ENCODE measurements at regions not wholly inside any gene's neighbourhood (a gene's known extent, or its start where the extent isn't known, plus 50 kb on each side); places are given as distances from the start of the nearest gene placed in this dataset.
"Not testable (repeated sequence)": the region's sequence is repeated elsewhere in the genome, so short reads cannot be mapped to it uniquely, and the experiment has no call there.

DNA sequence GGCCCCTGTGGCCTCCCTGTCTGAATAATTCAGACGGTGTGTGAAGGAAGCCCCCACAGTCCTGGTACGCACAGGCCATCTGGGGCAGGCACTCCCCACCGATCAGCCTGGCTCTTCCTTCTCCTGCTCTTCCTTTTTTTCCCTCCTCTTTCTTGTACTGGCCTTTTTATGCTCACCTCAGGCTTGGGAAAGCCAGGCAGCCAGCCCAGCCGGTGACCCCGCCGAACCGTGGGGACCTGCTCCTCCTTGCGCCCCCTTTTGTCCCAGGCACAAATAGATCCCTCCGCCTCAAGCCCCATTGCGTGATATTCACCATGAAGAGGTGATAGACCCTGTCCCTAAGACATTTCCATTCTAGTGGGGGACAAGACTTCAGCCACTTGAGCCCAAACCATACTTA lies 80.2 kb upstream of the BRD7 start:
- H3K27ac Mint-ChIP-seq, result no peak overlapping the region
- TF ChIP-seq CREM (CRISPR knock-in tag; IDR thresholded peaks at IDR 0.05) (no peak), ELF4 (CRISPR knock-in tag; IDR thresholded peaks at IDR 0.05; ENCODE audit: low read depth) (no peak), FOXP1 (CRISPR knock-in tag; IDR thresholded peaks at IDR 0.05; ENCODE audit: borderline replicate concordance) (no peak), ZNF671 (CRISPR knock-in tag; IDR thresholded peaks at IDR 0.05) (no peak), TEAD1 (CRISPR knock-in tag; IDR thresholded peaks at IDR 0.05) (no peak), EMX1 (CRISPR knock-in tag; IDR thresholded peaks at IDR 0.05) (no peak), MXD4 (CRISPR knock-in tag; IDR thresholded peaks at IDR 0.05; ENCODE audit: borderline replicate concordance) (no peak), NFYB (CRISPR knock-in tag; conservative IDR thresholded peaks at IDR 0.05; ENCODE audit: low read depth) (no peak), PRDM15 (CRISPR knock-in tag; IDR thresholded peaks at IDR 0.05) (no peak)
- TF ChIP-seq, protein P1, sequence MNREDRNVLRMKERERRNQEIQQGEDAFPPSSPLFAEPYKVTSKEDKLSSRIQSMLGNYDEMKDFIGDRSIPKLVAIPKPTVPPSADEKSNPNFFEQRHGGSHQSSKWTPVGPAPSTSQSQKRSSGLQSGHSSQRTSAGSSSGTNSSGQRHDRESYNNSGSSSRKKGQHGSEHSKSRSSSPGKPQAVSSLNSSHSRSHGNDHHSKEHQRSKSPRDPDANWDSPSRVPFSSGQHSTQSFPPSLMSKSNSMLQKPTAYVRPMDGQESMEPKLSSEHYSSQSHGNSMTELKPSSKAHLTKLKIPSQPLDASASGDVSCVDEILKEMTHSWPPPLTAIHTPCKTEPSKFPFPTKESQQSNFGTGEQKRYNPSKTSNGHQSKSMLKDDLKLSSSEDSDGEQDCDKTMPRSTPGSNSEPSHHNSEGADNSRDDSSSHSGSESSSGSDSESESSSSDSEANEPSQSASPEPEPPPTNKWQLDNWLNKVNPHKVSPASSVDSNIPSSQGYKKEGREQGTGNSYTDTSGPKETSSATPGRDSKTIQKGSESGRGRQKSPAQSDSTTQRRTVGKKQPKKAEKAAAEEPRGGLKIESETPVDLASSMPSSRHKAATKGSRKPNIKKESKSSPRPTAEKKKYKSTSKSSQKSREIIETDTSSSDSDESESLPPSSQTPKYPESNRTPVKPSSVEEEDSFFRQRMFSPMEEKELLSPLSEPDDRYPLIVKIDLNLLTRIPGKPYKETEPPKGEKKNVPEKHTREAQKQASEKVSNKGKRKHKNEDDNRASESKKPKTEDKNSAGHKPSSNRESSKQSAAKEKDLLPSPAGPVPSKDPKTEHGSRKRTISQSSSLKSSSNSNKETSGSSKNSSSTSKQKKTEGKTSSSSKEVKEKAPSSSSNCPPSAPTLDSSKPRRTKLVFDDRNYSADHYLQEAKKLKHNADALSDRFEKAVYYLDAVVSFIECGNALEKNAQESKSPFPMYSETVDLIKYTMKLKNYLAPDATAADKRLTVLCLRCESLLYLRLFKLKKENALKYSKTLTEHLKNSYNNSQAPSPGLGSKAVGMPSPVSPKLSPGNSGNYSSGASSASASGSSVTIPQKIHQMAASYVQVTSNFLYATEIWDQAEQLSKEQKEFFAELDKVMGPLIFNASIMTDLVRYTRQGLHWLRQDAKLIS (CRISPR knock-in tag; IDR thresholded peaks at IDR 0.05; ENCODE audit: borderline replicate concordance), result no peak
- TF ChIP-seq, protein P2, sequence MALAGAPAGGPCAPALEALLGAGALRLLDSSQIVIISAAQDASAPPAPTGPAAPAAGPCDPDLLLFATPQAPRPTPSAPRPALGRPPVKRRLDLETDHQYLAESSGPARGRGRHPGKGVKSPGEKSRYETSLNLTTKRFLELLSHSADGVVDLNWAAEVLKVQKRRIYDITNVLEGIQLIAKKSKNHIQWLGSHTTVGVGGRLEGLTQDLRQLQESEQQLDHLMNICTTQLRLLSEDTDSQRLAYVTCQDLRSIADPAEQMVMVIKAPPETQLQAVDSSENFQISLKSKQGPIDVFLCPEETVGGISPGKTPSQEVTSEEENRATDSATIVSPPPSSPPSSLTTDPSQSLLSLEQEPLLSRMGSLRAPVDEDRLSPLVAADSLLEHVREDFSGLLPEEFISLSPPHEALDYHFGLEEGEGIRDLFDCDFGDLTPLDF (CRISPR knock-in tag; IDR thresholded peaks at IDR 0.05), result no peak
- no peak for DNase-seq (ENCODE audit: low spot score)
- no peak; the same call in 1 of the 2 replicates for ATAC-seq
- H3K36me3 Mint-ChIP-seq, result no peaks in the 10 kb centered on the region
- no peak overlapping the region for H3K4me3 Mint-ChIP-seq
- peaks cover 4% of the 10 kb centered on the region for H3K27me3 Mint-ChIP-seq (ENCODE audit: low read depth)
- peaks cover 52% of the 10 kb centered on the region for H3K4me1 Mint-ChIP-seq
- ChIA-PET POLR2A (no interaction called here), CTCF (interaction anchor here (0.6 to 4.0 kb wide), 12 partner anchors 8 to 218 kb away, joined by 3 to 12 read pairs (median 4); partner anchors contain the start of gene NKD1)
- H3K9me3 Mint-ChIP-seq, result peaks cover under 1% of the 10 kb centered on the region; the same call in 1 of the 2 replicates

DNA sequence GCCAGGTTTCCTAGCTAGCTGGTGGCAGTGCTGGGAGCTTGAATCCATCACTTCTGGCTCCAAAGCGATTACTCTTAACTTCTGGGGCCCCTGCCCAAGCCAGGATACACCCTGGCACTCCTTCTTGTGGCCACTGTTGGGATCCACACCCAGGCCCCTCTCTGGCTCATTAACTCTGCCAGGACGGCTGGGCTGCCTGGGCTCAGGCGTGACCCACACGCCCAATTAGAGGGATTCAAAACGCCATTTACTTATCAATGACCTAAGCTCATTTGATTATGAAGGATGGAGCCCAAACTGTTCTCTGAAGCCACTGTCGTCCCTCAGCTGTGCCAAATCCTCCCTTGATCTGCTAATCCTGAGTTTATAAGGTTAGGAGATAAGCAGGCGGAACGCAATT lies 79.7 kb upstream of the BRD7 start:
- POLR2A ChIA-PET, result no interaction called here
- ATAC-seq, result peak; percentile 95
- peak; percentile 50 for DNase-seq (ENCODE audit: low spot score)
- H3K4me1 Mint-ChIP-seq, result peaks cover 52% of the 10 kb centered on the region
- H3K36me3 Mint-ChIP-seq, result no peaks in the 10 kb centered on the region
- TF ChIP-seq, protein P3, sequence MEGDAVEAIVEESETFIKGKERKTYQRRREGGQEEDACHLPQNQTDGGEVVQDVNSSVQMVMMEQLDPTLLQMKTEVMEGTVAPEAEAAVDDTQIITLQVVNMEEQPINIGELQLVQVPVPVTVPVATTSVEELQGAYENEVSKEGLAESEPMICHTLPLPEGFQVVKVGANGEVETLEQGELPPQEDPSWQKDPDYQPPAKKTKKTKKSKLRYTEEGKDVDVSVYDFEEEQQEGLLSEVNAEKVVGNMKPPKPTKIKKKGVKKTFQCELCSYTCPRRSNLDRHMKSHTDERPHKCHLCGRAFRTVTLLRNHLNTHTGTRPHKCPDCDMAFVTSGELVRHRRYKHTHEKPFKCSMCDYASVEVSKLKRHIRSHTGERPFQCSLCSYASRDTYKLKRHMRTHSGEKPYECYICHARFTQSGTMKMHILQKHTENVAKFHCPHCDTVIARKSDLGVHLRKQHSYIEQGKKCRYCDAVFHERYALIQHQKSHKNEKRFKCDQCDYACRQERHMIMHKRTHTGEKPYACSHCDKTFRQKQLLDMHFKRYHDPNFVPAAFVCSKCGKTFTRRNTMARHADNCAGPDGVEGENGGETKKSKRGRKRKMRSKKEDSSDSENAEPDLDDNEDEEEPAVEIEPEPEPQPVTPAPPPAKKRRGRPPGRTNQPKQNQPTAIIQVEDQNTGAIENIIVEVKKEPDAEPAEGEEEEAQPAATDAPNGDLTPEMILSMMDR (IDR thresholded peaks at IDR 0.05), result peak; percentile 23; the same call in 1 of the 2 replicates
- TF ChIP-seq, protein P4, sequence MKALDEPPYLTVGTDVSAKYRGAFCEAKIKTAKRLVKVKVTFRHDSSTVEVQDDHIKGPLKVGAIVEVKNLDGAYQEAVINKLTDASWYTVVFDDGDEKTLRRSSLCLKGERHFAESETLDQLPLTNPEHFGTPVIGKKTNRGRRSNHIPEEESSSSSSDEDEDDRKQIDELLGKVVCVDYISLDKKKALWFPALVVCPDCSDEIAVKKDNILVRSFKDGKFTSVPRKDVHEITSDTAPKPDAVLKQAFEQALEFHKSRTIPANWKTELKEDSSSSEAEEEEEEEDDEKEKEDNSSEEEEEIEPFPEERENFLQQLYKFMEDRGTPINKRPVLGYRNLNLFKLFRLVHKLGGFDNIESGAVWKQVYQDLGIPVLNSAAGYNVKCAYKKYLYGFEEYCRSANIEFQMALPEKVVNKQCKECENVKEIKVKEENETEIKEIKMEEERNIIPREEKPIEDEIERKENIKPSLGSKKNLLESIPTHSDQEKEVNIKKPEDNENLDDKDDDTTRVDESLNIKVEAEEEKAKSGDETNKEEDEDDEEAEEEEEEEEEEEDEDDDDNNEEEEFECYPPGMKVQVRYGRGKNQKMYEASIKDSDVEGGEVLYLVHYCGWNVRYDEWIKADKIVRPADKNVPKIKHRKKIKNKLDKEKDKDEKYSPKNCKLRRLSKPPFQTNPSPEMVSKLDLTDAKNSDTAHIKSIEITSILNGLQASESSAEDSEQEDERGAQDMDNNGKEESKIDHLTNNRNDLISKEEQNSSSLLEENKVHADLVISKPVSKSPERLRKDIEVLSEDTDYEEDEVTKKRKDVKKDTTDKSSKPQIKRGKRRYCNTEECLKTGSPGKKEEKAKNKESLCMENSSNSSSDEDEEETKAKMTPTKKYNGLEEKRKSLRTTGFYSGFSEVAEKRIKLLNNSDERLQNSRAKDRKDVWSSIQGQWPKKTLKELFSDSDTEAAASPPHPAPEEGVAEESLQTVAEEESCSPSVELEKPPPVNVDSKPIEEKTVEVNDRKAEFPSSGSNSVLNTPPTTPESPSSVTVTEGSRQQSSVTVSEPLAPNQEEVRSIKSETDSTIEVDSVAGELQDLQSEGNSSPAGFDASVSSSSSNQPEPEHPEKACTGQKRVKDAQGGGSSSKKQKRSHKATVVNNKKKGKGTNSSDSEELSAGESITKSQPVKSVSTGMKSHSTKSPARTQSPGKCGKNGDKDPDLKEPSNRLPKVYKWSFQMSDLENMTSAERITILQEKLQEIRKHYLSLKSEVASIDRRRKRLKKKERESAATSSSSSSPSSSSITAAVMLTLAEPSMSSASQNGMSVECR (CRISPR knock-in tag; IDR thresholded peaks at IDR 0.05; ENCODE audit: borderline replicate concordance), result no peak
- H3K27me3 Mint-ChIP-seq (ENCODE audit: low read depth), result peaks cover 4% of the 10 kb centered on the region
- no peak overlapping the region for H3K4me3 Mint-ChIP-seq
- CTCF ChIA-PET, result interaction anchor here (0.6 to 4.0 kb wide), 17 partner anchors 8 to 219 kb away, joined by 3 to 12 read pairs (median 4); no protein-coding TSS in a partner anchor
- H3K27ac Mint-ChIP-seq, result 0 out of 2 replicates have a peak overlapping the region, but pooled peaks have one; percentile 15
- H3K9me3 Mint-ChIP-seq, result peaks cover 4% of the 10 kb centered on the region; the same call in 1 of the 2 replicates

DNA sequence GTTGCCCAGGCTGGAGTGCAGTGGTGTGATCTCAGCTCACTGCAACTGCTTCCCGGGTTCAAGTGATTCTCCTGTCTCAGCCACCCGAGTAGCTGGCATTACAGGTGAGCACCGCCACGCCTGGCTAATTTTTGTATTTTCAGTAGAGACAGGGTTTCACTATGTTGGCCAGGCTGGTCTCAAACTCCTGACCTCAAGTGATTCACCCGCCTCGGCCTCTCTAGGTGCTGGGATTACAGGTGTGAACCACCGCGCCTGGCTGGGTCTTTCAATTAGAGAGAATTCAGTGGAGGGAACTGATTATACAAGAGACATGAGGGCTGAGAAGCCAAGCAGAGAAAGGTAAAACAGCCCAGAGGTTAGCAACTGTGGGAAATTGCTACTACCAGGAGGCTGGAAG lies 78.6 kb upstream of the BRD7 start:
- DNase-seq (ENCODE audit: low spot score); H3K36me3 Mint-ChIP-seq; H3K27ac Mint-ChIP-seq; H3K9me3 Mint-ChIP-seq; POLR2A ChIA-PET; H3K27me3 Mint-ChIP-seq (ENCODE audit: low read depth); ATAC-seq; H3K4me3 Mint-ChIP-seq: not testable (repeated sequence)
- CTCF ChIA-PET, result interaction anchor here (0.9 to 4.0 kb wide), 8 partner anchors 31 to 220 kb away, joined by 3 to 12 read pairs (median 4); no protein-coding TSS in a partner anchor
- peaks cover 52% of the 10 kb centered on the region for H3K4me1 Mint-ChIP-seq

Measured in WTC11 (cell line).